ENCODE measurements at regions not wholly inside any gene's neighbourhood (a gene's known extent, or its start where the extent isn't known, plus 50 kb on each side); places are given as distances from the start of the nearest gene placed in this dataset.
"Not testable (repeated sequence)": the region's sequence is repeated elsewhere in the genome, so short reads cannot be mapped to it uniquely, and the experiment has no call there.

DNA sequence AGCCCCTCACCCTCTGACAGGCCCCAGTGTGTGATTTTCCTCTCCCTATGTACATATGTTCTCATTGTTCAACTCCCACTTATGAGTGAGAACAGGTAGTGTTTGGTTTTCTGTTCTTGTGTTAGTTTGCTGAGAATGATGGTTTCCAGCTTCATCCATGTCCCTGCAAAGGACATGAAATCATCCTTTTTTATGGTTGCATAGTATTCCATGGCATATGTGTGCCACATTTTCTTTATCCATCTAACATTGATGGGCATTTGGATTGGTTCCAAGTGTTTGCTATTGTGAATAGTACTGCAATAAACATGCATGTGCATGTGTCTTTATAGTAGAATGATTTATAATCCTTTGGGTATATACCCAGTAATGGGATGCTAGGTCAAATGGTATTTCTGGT is 223.7 kb upstream of the VLDLR start:
- not testable (repeated sequence) for DNase-seq

DNA sequence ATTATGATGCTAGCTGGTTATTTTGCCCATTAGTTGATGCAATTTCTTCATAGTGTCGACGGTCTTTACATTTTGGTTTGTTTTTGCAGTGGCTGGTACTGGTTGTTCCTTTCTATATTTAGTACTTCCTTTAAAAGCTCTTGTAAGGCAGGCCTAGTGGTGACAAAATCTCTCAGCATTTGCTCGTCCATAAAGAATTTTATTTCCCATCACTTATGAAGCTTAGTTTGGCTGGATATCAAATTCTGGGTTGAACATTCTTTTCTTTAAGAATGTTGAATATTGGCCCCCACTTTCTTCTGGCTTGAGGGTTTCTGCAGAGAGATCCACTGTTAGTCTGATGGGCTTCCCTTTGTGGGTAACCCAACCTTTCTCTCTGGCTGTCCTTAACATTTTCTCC is 219.8 kb upstream of the VLDLR start:
- DNase-seq: not testable (repeated sequence)

DNA sequence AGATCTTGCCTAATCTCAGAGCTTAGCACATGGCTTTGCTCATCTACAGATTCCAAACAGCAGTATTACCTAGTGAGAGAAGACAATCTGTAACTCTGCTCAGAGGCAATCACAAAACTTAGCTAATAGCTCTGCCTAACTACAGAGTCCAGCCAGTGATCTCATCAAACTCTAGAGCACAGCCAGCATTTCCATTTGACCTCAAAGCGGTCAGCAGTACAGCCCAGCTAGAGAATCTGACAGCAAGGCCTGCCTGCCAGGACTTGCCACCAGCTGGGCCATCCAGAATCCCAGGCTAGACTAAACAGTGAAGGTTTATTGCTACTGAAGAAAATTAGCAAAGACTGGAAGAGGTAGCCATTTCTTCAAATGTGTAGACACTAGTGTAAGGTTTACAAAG is 217.9 kb upstream of the VLDLR start:
- DNase-seq: no peak

DNA sequence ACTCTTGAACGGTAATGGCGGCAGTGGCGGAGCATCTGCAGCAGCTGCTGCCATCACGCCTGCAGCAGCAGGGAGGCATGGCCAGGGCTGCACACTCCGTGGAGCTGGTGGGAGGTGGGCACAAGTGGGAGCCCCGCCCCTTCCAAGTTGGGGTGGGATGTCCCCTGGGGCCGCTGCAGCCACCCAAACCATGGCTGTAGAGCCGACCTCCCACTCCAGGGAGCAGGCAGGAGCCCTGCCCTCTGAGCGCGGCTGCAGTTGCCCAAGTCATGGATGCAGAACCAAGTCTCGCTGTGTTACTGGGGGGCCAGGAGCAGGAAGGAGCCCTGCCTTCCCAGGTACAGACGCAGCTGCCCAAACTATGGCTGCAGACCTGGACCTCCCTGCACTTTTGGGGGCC is 215.3 kb upstream of the VLDLR start:
- no peak for DNase-seq

DNA sequence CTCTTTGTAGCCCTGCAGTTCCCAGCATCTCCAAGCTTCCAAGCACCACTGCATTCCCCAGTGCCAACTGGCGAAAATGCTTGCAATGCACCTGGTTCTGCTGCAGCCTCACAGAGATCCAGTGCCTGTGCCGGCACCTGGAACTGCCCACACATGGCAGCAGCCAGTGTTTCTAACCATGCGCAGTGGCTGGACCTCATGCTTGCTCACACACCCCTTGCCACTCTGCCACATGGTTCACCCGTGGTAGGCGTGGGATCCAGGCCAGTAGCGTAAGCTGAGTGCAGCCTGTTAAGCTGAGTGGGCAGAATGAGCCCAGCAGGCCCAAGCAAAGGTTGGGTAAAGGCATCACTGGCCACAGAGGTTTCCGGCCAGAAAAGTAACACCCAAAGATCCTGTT is 214.1 kb upstream of the VLDLR start:
- no peak for DNase-seq

DNA sequence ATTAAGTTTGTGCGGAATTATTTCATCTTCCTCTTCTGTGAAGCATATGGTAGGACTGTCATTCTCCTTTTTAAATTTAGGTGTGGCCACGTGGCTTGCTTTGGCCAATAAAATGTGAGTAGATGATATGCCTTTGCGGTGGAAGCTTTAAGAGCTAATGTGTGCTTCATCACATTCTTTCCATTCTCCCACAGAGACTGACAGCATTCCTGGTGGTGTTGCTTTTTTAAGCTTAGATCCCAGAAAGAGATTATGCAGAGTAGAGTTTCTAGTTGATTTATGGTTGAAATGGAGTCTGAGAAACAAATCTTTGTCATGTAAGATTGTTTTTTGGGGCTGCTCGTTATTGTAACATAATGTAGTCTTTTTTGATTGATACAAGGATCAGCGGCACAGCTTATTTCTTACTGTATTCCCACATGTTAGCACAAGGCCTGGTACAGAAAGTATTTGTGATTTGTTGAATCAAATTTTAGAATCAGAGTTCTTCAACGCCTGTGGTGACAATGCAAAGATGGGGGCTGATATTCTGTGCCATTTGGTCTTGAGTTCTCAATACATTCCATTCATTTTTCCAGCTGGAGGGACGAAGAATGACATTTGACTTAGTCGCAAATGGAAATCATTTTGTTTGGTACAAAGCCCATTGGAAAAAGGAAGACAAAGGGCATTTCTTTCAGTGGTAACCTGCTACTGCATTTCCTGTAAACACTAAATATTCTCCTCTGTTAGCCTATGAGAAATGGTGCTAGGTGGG is 209.9 kb upstream of the VLDLR start:
- no peak for DNase-seq

DNA sequence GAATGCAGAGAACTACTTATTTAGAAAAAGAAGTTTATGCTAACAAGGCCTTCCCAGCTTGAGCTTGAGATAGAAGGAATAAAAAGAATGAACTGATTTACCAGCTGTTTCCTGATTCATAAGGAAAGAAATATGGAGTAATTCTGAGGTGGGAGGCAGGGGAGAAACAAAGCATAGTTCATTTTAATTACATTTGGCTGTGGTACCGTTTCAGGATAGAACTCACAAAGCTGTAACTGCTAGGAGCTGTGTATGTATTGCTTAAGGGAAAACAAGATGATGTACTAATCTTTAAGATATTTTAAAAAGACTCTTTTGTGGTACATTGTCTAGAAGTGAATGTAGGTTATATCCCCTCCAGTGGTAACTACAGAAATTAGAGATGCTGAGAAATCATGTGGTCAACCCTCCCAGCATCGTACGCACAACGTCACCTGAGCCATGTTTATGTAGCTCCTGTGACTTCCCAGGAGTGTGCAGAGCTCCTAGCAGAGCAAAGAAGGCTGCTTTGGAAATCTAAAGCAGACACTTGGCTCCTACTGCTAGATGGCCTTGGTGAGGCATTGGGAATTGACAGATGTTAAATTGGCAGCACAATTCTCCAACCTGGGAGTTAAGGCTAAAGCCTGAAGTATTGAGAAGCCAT is 208.3 kb upstream of the VLDLR start:
- peak; percentile 58 for DNase-seq

DNA sequence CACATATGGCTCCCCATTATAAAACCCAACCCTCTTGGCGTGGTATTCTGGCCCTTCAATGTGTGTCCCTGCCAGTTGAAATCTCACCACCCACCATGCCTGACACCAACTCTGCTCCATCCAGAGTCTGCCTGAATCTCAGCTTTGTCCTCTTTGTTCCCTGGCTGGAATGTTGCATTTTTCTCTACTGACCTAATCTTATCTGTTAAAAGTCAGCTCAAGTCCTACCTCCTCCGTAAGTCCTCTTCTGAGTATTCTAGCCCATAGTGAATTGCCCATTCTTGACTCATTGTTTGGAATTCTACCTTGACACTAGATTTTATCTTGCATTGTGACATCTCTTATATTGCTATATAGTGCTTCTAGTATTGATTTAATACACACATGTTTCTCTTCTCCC is 207.1 kb upstream of the VLDLR start:
- no peak for DNase-seq

DNA sequence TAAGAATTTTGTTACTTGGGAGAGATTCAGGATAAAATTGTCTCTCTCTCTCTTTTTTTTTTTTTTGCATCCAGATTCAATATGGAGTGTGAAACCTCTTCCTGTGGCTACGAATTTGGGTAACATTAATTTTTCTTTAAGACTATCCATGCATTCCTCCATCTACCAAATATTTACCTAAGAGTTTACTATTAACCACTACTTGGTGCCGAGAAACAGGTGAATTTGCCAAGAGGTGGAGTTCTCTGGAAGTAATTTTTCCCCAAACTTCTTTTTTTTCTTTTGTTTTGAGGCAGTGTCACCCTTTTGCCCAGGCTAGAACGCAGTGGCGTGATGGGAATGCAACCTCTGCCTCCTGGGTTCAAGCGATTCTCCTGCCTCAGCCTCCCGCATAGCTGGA is 206.3 kb upstream of the VLDLR start:
- DNase-seq: no peak

DNA sequence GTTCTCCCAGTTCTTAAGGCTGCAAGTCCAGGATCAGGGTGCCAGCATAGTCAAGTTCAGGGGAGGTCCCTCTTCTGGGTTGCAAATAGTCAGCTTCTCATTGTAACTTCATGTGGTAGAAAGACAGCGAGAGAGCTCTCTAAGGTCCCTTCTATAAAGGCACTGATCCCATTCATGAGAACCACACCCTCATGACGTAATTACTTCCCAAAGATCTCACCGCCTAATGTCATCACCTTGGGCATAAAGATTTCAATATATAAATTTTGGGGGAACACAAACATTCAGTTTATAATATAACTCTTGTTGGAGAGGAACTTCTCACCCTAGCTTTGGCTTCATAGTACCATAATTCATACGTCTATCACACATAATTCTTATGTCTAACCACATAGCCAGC is 203.9 kb upstream of the VLDLR start:
- no peak for DNase-seq

DNA sequence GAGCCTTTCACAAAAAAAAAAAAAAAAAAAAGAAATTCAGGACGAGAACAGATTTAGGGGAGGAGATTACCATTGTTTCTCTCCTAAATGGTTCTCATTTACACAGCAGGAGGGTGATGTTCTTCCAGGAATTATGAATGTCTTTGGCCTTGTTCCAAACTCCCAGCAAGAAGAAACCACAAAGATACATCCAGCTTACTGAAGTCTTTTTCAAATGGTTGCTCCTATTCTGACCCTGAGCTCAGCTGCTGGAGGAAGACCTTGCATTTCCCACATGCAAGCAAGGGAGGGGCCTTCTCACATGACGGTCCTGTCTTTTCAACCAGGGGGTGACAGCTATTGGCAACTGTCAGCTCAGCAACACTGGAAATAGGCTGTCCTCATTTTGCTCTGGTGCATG is 203.0 kb upstream of the VLDLR start:
- DNase-seq: no peak

DNA sequence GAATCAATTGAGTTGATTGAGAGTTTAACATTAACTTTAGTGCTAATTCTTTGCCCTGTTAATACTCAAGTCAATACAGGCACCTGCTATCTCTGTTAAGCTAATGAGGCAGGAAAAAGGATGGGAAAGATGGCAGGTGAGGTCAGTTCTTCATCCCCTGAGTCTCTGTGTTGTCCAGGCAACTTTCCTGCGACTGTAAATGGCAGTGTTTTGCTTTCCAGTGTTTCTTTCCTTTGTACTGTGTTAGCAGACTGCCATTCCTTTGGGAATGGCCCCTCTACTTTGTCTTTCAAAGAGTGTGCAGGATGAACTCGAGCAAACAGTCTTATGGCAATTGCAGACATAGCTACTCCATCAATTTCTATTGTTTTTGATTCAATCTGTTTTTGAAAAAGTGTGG is 202.2 kb upstream of the VLDLR start:
- DNase-seq: no peak

DNA sequence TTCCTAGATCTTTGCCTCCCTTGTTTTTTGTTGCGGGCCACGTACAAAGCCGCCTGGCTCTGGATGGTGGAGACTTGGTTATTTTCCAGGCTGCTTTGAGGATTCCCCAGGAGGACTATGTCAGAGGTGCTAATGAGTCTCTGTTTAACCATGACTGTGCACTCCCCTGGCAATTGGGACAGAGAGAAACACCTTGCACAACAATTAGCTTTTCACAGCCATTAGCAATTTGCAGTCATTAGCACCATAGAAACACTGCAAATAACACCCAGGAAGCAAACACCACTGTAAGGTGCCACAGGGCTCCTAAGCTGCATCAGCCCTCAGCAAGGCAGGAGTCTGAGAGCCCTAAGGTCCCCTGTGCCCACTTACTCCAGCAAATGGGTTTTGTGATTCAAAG is 201.0 kb upstream of the VLDLR start:
- DNase-seq: no peak

DNA sequence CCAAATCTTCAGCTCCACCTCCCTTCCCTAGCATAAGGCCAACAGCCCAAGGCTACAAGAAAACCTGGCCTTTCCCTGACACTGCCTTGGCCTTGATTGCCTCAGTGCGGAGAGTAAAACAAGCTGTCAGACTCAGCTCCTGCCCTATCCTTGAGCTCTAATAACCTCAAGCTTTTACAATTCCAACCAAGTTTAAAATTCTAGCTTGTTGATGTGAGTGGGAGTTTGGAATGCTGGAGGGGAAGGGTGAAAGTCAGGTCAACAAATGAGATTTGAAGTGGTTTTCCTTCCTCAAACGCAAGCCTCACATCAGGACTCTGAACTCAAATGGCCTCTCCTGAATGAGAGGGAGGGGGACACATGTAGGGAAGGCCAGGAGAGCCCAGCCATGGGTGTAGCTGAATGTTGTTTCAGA is 197.0 kb upstream of the VLDLR start:
- no peak for DNase-seq

DNA sequence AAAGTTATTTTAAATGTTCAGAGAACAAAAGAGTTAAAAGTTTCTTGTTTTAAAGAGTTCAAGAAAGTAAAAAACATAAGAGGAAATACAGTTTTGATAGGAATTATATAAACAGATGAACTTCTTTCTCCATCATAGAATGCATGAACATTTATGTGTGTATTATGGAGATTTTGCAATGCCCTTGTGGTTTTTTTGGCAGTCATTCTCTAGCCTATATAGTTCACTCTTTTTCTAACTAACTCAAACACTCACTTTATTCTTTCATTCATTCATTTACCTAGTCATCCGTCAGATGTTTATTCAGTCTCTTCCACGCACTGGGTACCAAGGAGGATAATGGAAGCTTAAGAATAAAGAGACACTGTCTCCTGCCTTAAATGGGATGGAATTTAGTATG is 195.9 kb upstream of the VLDLR start:
- DNase-seq: no peak

DNA sequence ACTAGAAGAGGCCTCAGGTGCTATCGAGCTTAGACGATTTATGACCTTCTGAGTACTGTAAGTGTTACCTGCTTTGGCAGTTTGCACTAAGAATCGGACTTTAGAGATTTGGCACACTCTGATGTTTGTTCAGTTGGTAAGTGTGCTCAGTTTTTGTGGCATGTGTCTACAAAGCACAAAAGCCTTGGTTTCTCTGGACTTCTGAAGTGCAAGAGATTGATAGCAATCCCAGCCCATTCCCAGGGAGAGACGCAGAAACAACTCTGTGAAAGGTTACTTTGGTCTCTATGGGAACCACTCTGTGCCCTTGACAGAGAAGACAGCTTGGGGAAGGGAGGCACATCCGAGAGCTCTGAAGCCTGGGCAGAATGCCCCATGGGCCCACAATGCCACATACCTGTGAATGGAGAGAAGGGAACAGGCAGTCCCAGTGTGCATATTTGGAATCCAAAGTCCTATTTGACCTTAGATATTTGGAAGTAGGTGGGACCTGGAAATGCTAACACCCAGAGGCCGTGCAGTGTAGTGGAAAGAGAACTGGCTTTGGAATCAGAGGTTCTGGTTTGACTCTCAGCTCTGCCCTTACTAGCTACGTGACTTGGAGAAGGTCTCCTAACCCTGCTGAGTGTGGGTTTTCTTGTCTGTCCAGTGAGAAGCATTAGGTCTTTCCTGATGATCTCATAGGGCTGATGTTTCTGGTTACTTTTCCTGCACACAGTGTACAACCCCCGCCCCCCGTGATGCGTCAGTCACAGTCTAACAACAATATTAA is 194.3 kb upstream of the VLDLR start:
- DNase-seq: no peak

DNA sequence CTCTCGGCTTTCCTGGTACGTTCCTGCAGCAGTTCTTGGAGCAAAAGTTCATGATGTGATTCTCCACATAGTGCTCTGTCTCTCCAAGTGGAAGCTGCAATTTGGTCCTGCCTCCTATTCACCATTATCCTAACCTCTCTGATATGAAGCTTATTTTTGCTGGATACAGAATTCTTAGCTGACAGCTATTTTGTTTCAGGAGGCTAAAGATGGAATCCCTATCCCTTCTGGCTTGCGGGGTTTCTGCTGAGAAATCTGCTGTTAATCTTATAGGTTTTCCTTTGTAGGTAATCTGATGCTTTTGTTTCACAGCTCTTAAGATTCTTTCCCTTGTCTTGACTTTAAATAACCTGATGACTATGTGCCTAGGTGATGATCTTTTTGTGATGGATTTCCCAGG is 181.6 kb upstream of the VLDLR start:
- no peak for DNase-seq

DNA sequence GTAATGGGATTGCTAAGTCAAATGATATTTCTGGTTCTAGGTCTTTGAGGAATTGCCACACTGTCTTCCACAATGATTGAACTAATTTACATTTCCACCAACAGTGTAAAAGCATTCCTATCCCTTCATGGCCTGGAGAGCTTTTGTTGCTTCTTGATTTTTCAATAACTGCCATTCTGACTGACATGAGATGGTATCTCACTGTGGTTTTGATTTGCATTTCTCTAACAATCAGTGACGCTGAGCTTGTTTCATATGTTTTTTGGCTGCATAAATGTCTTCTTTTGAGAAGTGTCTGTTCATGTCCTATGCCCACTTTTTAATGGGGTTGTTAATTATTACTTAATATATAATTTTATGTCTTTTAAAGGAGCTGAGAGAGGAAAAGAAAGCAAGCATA is 177.7 kb upstream of the VLDLR start:
- DNase-seq: not testable (repeated sequence)

DNA sequence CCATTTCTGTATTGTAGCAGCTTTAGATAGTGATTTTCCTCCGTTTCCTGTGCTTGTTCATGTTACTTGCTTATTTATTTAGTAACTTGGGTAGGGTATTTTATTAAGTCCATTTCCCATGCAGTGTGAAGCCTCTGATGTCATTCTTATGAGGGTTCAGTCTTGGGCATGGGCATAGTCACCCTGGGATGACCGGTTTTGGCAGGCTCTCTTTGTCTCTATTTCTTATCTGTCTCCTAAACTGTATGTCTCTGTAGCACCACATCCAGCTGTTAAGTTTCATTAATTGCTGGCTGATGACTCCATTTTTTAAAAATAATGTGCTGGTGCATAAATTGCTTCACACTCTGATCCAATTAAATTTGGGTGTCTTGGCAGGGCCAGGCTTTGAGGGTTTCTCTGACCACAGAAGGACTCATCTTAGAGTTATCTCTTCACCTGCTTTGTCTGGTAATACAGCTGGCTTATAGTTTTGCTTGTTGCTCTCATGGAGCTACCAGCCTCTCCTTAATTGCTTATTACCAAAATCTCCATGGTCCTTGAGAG is 173.3 kb upstream of the VLDLR start:
- no peak for DNase-seq

DNA sequence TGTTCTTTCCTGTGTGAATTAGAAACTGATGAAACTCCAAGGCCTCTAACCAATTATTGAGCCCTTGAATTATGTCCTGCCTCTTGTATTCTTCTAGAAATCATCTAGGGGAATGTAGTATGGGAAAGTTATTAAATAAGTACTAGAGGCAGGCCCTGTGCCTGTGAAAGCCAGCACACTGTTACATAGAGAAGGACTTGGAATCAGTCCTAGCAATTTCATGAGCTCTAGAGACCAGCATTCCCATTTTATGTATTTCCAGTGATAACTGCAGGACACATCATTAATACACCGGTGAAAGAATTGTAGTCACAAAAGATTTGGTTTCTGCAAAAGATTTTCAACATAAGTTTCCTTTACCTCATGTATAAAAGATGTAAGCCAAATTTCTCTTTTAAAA is 168.5 kb upstream of the VLDLR start:
- peak; percentile 33 for DNase-seq

DNA sequence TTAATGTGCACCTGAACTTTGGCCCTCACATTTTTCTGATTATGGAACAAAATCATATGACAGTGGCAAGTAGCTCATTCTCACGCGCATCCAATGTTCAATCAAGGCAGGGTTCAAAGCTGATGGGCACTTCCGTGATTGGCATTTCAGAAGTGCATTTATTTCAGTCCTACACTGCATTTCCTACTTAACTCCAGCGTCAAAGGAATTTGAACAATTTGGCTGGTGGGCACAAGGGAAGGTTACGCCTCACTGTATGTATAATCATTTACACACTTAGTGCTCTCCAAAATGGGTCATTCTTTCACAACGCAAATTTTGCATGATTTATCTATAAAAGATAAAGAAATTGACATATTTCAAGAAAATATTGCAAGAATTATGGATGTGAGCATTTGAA is 167.9 kb upstream of the VLDLR start:
- DNase-seq: no peak

DNA sequence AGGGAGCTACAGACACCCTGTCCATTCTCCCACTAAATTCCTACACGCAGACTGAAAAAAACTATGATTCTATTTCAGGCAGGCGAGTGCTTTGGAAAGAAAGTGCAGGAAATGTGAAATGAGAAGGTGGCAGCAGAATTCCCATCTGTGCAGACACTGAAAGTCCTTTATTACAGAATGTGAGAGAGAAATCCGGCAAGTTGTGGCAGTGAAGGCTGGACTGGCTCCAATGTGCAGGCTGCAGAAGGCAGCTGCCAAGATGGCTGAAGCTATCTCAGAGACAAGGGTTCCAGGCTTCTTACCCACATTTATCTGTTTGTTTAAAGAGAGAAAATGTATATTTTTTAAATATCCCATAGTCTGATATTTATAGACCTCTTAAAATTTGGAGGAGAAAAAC is 161.8 kb upstream of the VLDLR start:
- peak; percentile 43 for DNase-seq

DNA sequence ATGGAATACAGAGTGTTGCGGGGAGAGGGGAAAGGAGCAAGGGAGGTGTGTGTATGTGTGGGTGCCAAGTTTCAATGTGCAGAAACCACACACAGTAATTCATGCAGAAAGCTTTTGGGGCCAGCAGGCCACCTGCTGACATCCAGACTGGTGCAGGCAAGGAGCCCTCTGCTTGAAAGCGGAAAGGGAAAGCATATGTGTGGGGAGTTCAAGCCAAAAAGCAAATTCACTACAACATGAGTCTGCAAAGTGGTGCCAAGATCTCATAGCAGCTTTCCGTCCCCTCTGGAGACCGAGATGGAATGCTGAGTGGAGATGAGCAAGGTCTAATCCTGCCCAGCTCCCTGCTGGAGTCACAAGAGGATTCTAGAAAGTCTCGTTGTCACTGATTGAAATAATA is 159.7 kb upstream of the VLDLR start:
- peak; percentile 86 for DNase-seq

DNA sequence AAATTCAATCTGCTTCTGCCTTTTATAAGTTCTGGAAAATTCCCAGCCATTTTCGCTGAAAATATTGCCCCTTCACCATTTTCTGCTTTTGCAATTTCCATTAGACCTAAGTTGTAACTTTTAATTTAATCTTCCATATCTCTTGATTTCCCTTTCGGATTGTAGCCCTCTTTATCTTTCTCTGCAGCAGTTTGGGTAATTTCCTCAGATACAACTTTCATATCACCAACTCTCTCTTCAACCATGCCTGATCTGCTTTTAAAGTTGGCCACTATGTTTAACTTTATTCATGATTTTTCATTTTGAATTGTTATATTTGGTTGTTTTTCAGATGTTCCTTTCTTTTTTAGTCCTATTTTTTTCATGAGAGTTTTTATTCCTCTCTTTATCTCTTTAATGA is 157.0 kb upstream of the VLDLR start:
- no peak for DNase-seq

Measured in left hindlimb (tissue), 1 donor.